ENCODE measurements at regions not wholly inside any gene's neighbourhood (a gene's known extent, or its start where the extent isn't known, plus 50 kb on each side); places are given as distances from the start of the nearest gene placed in this dataset.

DNA sequence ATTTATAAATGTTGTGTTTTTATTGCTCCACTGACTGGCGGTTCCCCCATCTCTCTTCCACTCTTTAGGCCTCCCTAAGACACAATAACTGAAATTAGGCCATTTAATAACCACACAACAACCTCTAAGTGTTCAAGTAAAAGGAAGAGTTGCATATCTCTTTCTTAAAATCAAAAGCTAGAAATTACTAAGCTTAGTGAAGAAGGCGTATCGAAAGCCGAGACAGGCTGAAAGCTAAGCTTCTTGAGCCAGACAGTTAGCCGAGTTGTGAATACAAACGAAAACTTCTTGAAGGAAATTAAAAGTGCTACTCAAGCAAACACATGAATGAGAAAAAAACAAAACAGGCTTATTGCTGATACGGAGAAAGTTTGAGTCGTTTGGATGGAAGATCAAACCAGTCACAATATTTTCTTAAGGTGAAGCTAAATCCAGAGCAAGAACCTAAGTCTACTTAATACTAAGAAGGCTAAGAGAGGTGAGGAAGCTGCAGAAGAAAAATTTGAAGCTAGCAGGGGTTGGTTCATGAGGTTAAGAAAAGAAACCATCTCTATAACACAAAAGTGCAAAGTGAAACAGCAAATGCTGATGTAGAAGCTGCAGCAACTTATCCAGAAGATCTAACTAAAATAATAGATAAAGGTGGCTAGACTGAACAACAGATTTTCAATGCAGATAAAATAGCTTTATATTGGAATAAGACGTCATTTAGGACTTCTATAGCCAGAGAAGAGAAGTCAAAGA is 194.0 kb upstream of the TTC29 start:
- H2BK20ac ChIP-seq (ENCODE audit: low read depth, low read length, poor library complexity, severe bottlenecking), result no peak overlapping the region
- no peak overlapping the region for H4K8ac ChIP-seq (replicated peaks; ENCODE audit: insufficient read length, low read depth, low read length)
- H2BK120ac ChIP-seq (ENCODE audit: low read depth, low read length, poor library complexity, severe bottlenecking), result no peak overlapping the region
- no peaks in the 10 kb centered on the region for H3K79me1 ChIP-seq (ENCODE audit: insufficient read depth, low read depth, low read length, poor library complexity, severe bottlenecking)
- no peak overlapping the region for H2AK5ac ChIP-seq (ENCODE audit: insufficient read length, low read length)
- H4K91ac ChIP-seq (ENCODE audit: insufficient read length, low read depth, low read length), result no peak overlapping the region
- TF ChIP-seq, protein P1, sequence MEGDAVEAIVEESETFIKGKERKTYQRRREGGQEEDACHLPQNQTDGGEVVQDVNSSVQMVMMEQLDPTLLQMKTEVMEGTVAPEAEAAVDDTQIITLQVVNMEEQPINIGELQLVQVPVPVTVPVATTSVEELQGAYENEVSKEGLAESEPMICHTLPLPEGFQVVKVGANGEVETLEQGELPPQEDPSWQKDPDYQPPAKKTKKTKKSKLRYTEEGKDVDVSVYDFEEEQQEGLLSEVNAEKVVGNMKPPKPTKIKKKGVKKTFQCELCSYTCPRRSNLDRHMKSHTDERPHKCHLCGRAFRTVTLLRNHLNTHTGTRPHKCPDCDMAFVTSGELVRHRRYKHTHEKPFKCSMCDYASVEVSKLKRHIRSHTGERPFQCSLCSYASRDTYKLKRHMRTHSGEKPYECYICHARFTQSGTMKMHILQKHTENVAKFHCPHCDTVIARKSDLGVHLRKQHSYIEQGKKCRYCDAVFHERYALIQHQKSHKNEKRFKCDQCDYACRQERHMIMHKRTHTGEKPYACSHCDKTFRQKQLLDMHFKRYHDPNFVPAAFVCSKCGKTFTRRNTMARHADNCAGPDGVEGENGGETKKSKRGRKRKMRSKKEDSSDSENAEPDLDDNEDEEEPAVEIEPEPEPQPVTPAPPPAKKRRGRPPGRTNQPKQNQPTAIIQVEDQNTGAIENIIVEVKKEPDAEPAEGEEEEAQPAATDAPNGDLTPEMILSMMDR (conservative IDR thresholded peaks at IDR 0.05), result no peak
- no peak overlapping the region for H3K4me2 ChIP-seq (ENCODE audit: insufficient read depth, insufficient read length, low read length)
- Mint-ChIP-seq H3K27me3 (ENCODE audit: low read depth) (no peaks in the 10 kb centered on the region; the same call in none of the 2 replicates), H3K27ac (no peak overlapping the region), H3K4me3 (no peak overlapping the region), H3K36me3 (ENCODE audit: insufficient read depth in 1 of 3, low read depth in 3 of 3) (peaks cover 0 to 2% (median 0%) of the 10 kb centered on the region in 3 experiments; a peak in 1 of 7 replicates), H3K4me1 (peaks cover 6% of the 10 kb centered on the region in 2 experiments; a peak in 3 of 4 replicates), H3K9me3 (no peaks in the 10 kb centered on the region)
- H3K9ac ChIP-seq (ENCODE audit: extremely low read depth, insufficient read length, low read length), result no peak overlapping the region
- H3K4me1 ChIP-seq (ENCODE audit: insufficient read depth, low read length), result no peaks in the 10 kb centered on the region
- no CpG with 5 or more reads among the region's 9 CpGs for WGBS (ENCODE audit: extremely low coverage, insufficient read length, low lambda C conversion rate)
- no peak overlapping the region for H2AFZ ChIP-seq (ENCODE audit: low read length)
- H2BK12ac ChIP-seq (ENCODE audit: insufficient read length, low read depth, low read length), result no peak overlapping the region
- no peaks in the 10 kb centered on the region for H3K79me2 ChIP-seq (ENCODE audit: insufficient read depth, low read length)
- H3T11ph ChIP-seq (ENCODE audit: low read length), result no peak overlapping the region
- DNase-seq, result no peak
- no peak overlapping the region for H2BK5ac ChIP-seq (ENCODE audit: insufficient read length, low read length)
- H3K4ac ChIP-seq (ENCODE audit: low read depth, low read length), result no peak overlapping the region
- H3K9me3 ChIP-seq (ENCODE audit: control insufficient read depth, low read depth, low read length), result no peaks in the 10 kb centered on the region
- H3K23me2 ChIP-seq (ENCODE audit: insufficient read length, low read depth, low read length, poor library complexity, severe bottlenecking), result no peaks in the 10 kb centered on the region
- no peak overlapping the region for H2BK15ac ChIP-seq (ENCODE audit: low read depth, low read length)
- no peaks in the 10 kb centered on the region for H4K20me1 ChIP-seq (ENCODE audit: control insufficient read depth, insufficient read depth, insufficient read length)
- H3K18ac ChIP-seq (ENCODE audit: insufficient read length, low read depth, low read length), result no peak overlapping the region
- H3K56ac ChIP-seq (ENCODE audit: insufficient read length, low read depth, low read length), result no peak overlapping the region
- no peak overlapping the region for H3K27ac ChIP-seq (ENCODE audit: insufficient read length, low read depth, low read length)
- no peak overlapping the region for H3K14ac ChIP-seq (ENCODE audit: insufficient read depth, low read length)
- H4K5ac ChIP-seq (ENCODE audit: insufficient read length, low read depth, low read length), result no peak overlapping the region
- no peak overlapping the region for H3K23ac ChIP-seq (ENCODE audit: insufficient read length, low read depth, low read length)
- H3K27me3 ChIP-seq (ENCODE audit: insufficient read depth, low read length), result no peaks in the 10 kb centered on the region

Measured in H9 (cell line).